K562 (cell line): ENCODE measurements at regions not wholly inside any gene's neighbourhood (a gene's known extent, or its start where the extent isn't known, plus 50 kb on each side); places are given as distances from the start of the nearest gene placed in this dataset.
A peak's percentile ranks its signal among the peaks of the same experiment; 100 is the strongest.

Experiments
- ARID1B ChIP-seq: fragments of 450-650 bp; IDR thresholded peaks from 2 replicates; pipeline ENCODE4 v1.6.1; 2016; ENCODE audit warnings: antibody characterized with exemption, mild to moderate bottlenecking, inconsistent platforms
- BCOR ChIP-seq: fragments of 450-650 bp; IDR thresholded peaks from 2 replicates; pipeline ENCODE4 v1.6.1; 2016
- CBFA2T3 ChIP-seq: fragments of 450-650 bp; IDR thresholded peaks from 2 replicates; pipeline ENCODE4 v1.6.1; 2017
- HNRNPUL1 ChIP-seq: fragments of 200-400 bp; formaldehyde crosslinking; IDR thresholded peaks from 2 replicates; pipeline ENCODE4 v1.6.1; 2017; ENCODE audit warnings: low read length
- JUND ChIP-seq, 2 experiments: IDR thresholded peaks; 2 replicates in 1 of 2; 3 replicates in 1 of 2; pipeline ENCODE4 v1.6.1; 2011; ENCODE audit warnings: borderline replicate concordance in 2 of 2, low read depth in 2 of 2, low read length in 2 of 2, improper control_type of control experiment in 1 of 2, missing biosample characterization in 1 of 2, missing genetic modification characterization in 1 of 2, missing genetic modification reagents in 1 of 2
- POLR2AphosphoS5 ChIP-seq: IDR thresholded peaks from 2 replicates; pipeline ENCODE4 v1.6.1; 2011; ENCODE audit warnings: mild to moderate bottlenecking, low read depth, low read length, moderate library complexity; ENCODE audit not compliant: control insufficient read depth, insufficient read depth
- PTBP1 ChIP-seq: fragments of 200-400 bp; formaldehyde crosslinking; IDR thresholded peaks from 2 replicates; pipeline ENCODE4 v1.6.1; 2017; ENCODE audit warnings: low read depth, low read length
- STAT5A ChIP-seq: IDR thresholded peaks from 2 replicates; pipeline ENCODE4 v1.6.1; 2012; ENCODE audit warnings: low read length, inconsistent platforms, borderline replicate concordance
- TAF7 ChIP-seq: fragments of 450-650 bp; IDR thresholded peaks from 2 replicates; pipeline ENCODE4 v1.6.1; 2016; ENCODE audit warnings: missing genetic modification characterization, missing compliant biosample characterization
- TCFL5 ChIP-seq: fragments of 250-450 bp; sonication (Bioruptor Pico); conservative IDR thresholded peaks from 2 replicates; pipeline ENCODE4 v1.6.1; 2021; ENCODE audit warnings: mild to moderate bottlenecking, moderate library complexity, matching md5 sums
- ZNF354B ChIP-seq: fragments of 250-450 bp; sonication (Bioruptor Pico); IDR thresholded peaks from 2 replicates; pipeline ENCODE4 v1.4.0; 2020
- ZZZ3 ChIP-seq: fragments of 450-650 bp; IDR thresholded peaks from 2 replicates; pipeline ENCODE4 v1.6.1; 2016; ENCODE audit warnings: antibody characterized with exemption, mild to moderate bottlenecking, moderate library complexity
- TF ChIP-seq, protein P1 (sequence below): IDR thresholded peaks from 2 replicates; pipeline ENCODE4 v1.6.1; 2011; ENCODE audit warnings: borderline replicate concordance, low read depth, mild to moderate bottlenecking, moderate library complexity, low read length; ENCODE audit not compliant: insufficient read depth, poor library complexity, severe bottlenecking
- TF ChIP-seq, protein P2 (sequence below), 2 experiments: fragments of 450-650 bp in 1 of 2; sonication (generic) in 1 of 2; formaldehyde crosslinking in 1 of 2; IDR thresholded peaks in 1 of 2; conservative IDR thresholded peaks in 1 of 2; 2 replicates each; pipeline versions ENCODE4 v1.6.1 to v1.8.1; 2016 to 2023; ENCODE audit warnings: mild to moderate bottlenecking in 2 of 2, moderate library complexity in 2 of 2, inconsistent platforms in 1 of 2, missing genetic modification reagents in 1 of 2
- TF ChIP-seq, protein P3 (sequence below), 2 experiments: IDR thresholded peaks; 2 replicates each; pipeline ENCODE4 v1.6.1; 2011; ENCODE audit warnings: borderline replicate concordance in 1 of 2, control low read depth in 1 of 2, low read depth in 1 of 2, low read length in 1 of 2, mild to moderate bottlenecking in 1 of 2, mixed read lengths in 1 of 2, moderate library complexity in 1 of 2; ENCODE audit not compliant: insufficient read depth in 1 of 2, insufficient read length in 1 of 2, poor library complexity in 1 of 2, severe bottlenecking in 1 of 2; ENCODE audit errors: extremely low read depth in 1 of 2
- TF ChIP-seq, protein P4 (sequence below): sonication (generic); formaldehyde crosslinking; IDR thresholded peaks from 2 replicates; pipeline ENCODE4 v1.9.0; 2022; ENCODE audit warnings: mild to moderate bottlenecking, missing genetic modification reagents
- TF ChIP-seq, protein P5 (sequence below): fragments of 450-650 bp; IDR thresholded peaks from 2 replicates; pipeline ENCODE4 v1.6.1; 2018; ENCODE audit warnings: mild to moderate bottlenecking, low read depth; ENCODE audit not compliant: partially characterized antibody

DNA sequence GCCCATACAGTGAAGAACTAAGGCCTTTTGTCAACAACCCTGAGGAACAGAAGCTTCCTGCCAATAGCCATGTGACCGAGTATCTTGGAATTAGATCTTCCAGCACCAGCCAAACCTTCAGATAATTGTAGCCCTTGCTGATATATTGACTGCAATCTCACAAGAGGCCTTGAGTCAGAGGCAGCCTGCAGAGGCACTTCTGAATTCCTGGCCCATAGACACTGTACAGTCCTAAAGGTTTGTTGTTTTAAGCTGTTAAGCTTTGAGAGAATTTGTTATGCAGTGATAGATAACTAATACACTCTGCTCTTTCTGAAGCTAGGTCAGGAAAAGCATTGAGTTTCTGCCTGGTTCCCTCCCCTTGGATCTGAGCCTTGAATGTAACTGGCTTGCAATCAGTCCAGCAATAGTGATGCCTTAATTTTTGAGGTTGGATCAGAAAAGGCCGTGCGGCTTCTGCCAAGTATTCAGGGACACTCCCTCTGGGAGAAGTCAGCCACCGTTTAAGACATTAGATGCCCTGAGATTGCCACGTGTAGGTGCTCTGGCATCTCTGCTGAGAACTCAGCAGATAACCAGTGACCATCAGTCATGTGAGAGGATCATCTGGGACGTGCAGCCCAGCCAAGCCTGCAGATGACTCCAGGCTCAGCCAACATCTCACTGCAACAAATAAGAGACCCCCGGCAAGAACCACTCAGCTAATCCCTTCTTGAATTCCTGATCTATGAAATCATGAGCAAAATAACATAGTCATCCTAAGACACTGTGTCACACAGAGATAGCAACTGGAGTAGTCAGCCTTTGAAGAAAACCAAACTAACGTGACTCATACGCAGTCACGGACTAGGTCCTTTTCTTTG is 126.8 kb upstream of the STC2 start (continued):
- peak; percentile 95 for TF ChIP-seq ARID1B
- TF ChIP-seq STAT5A, result peak; percentile 79
- TF ChIP-seq, protein P1, sequence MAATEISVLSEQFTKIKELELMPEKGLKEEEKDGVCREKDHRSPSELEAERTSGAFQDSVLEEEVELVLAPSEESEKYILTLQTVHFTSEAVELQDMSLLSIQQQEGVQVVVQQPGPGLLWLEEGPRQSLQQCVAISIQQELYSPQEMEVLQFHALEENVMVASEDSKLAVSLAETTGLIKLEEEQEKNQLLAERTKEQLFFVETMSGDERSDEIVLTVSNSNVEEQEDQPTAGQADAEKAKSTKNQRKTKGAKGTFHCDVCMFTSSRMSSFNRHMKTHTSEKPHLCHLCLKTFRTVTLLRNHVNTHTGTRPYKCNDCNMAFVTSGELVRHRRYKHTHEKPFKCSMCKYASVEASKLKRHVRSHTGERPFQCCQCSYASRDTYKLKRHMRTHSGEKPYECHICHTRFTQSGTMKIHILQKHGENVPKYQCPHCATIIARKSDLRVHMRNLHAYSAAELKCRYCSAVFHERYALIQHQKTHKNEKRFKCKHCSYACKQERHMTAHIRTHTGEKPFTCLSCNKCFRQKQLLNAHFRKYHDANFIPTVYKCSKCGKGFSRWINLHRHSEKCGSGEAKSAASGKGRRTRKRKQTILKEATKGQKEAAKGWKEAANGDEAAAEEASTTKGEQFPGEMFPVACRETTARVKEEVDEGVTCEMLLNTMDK, result no peak
- no peak for TF ChIP-seq TCFL5
- no peak for TF ChIP-seq PTBP1
- TF ChIP-seq TAF7 (tag), result no peak
- TF ChIP-seq, protein P2, sequence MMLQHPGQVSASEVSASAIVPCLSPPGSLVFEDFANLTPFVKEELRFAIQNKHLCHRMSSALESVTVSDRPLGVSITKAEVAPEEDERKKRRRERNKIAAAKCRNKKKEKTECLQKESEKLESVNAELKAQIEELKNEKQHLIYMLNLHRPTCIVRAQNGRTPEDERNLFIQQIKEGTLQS (IDR thresholded peaks at IDR 0.05), result peak; percentile 98
- TF ChIP-seq, protein P2 (CRISPR knock-in tag; conservative IDR thresholded peaks at IDR 0.05), result peak; percentile 98
- TF ChIP-seq, protein P3, sequence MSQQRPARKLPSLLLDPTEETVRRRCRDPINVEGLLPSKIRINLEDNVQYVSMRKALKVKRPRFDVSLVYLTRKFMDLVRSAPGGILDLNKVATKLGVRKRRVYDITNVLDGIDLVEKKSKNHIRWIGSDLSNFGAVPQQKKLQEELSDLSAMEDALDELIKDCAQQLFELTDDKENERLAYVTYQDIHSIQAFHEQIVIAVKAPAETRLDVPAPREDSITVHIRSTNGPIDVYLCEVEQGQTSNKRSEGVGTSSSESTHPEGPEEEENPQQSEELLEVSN (IDR thresholded peaks at IDR 0.05; ENCODE audit: borderline replicate concordance in 1 of 2, extremely low read depth in 1 of 2, insufficient read depth in 1 of 2, insufficient read length in 1 of 2, low read depth in 1 of 2, low read length in 1 of 2, poor library complexity in 1 of 2, severe bottlenecking in 1 of 2), result peak in 1 of 2 experiments; percentile 43
- 0 out of 2 replicates have a peak, but pooled peaks have one; percentile 41 for TF ChIP-seq BCOR
- TF ChIP-seq POLR2AphosphoS5, result peak; percentile 58
- TF ChIP-seq, protein P4, sequence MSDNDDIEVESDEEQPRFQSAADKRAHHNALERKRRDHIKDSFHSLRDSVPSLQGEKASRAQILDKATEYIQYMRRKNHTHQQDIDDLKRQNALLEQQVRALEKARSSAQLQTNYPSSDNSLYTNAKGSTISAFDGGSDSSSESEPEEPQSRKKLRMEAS, result no peak
- no peak for TF ChIP-seq ZNF354B
- no peak for TF ChIP-seq ZZZ3
- TF ChIP-seq, protein P5, sequence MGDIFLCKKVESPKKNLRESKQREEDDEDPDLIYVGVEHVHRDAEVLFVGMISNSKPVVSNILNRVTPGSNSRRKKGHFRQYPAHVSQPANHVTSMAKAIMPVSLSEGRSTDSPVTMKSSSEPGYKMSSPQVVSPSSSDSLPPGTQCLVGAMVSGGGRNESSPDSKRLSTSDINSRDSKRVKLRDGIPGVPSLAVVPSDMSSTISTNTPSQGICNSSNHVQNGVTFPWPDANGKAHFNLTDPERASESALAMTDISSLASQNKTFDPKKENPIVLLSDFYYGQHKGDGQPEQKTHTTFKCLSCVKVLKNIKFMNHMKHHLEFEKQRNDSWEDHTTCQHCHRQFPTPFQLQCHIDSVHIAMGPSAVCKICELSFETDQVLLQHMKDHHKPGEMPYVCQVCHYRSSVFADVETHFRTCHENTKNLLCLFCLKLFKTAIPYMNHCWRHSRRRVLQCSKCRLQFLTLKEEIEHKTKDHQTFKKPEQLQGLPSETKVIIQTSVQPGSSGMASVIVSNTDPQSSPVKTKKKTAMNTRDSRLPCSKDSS, result no peak
- no peak for TF ChIP-seq HNRNPUL1
- peak; percentile 95 for TF ChIP-seq JUND (IDR thresholded peaks at IDR 0.05; ENCODE audit: borderline replicate concordance, low read depth, low read length)
- TF ChIP-seq JUND (tag; IDR thresholded peaks at IDR 0.05; ENCODE audit: borderline replicate concordance, low read depth, low read length), result peak; percentile 97; the same call in 2 of the 3 replicates
- peak; percentile 89 for TF ChIP-seq CBFA2T3
